ENCODE measurements at regions not wholly inside any gene's neighbourhood (a gene's known extent, or its start where the extent isn't known, plus 50 kb on each side); places are given as distances from the start of the nearest gene placed in this dataset.
"Not testable (repeated sequence)": the region's sequence is repeated elsewhere in the genome, so short reads cannot be mapped to it uniquely, and the experiment has no call there.

DNA sequence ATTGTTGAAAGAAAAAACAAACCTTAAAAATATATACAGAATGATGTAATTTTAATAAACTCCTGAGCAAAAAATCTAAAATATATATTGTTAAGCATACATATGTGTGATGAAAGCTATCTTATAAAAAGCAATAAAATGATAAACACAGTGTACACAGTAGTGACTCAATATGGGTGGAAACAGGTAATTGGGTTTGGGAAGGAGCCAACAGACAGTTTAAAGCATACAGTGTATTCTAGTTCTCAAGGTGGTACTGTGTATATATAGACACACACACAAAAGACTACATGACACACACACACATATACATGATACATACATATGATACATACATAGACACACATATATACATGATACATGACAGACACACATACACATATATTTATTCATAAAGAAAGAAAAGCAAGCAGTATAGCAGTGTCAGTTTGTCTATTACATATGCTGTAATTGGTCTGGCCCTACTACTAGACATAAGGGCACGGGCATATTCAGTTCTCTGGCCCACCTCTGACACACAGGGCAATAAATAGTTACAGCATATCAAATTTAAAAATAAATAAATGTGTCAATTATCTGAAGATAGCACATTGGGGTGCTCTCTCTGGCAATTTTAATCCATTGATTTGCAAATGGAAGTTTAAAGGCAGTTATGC lies 330.2 kb downstream of the S1PR1 start:
- no peak for DNase-seq (ENCODE audit: low read depth)

DNA sequence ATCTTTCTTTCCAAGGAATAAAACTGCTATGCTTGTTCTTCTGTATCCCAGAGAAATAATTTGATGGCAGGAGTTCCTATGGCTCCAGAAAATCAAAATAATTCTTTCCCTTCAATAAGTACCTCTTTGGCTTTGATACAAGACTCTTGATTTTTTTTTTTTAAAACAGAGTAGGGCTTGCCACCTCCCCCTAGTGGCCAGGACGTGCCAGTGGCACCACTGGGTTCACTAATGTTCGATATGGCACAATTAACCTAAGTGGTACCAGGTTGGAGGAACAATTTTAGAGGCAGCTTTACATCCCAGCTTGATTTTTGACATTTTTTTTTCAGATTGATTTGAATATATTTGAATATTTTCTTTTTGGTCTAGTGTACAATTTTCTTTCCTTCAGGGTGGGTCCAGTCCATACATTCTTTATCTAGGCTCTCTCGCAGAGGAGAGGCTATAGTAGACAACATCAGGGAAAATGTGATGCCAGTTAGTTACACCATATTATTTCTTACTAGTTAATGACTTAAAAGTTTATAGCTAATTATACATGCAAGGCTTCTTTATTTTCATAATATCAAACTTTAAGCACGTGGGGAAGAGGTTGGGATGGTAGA lies 330.9 kb downstream of the S1PR1 start:
- DNase-seq (ENCODE audit: low read depth), result peak; percentile 38

DNA sequence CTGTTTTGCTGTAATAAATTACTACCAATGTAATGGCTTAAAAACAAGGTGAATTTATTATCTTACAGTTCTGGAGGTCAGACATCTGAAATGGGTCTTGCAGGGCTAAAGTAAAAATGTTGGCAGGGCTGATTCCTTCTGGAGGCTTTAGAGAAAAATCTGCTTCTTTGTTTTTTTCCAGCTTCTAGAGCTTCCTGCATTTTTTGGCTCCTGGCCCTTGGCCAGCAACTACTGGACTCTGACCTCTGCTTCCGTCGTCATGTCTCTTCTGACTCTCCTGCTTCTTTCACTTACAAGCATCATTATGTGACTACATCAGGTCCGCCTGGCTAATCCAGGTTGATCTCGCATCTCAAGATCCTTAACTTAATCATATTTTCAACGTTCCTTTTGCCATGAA lies 350.9 kb downstream of the S1PR1 start:
- no peak for DNase-seq (ENCODE audit: low read depth)

DNA sequence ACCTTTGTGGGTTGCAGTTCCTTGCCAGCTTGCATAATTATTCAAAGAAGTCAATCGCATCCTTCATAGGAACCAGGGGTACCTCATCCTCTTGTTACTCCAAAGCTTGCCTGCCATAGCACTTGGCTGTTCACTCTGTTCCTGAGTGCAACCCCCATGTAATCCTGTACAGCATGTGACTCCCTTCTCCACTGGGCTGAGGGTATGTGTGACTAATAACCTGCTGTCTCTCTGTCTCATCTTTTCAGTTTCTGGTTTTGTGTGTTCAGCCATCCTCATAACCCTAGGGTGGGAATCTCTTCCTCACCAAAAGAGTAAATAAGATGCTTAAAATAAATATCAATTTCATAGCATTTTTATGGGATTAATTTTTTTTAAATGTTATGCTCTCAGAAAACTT lies 351.9 kb downstream of the S1PR1 start:
- no peak for DNase-seq (ENCODE audit: low read depth)

DNA sequence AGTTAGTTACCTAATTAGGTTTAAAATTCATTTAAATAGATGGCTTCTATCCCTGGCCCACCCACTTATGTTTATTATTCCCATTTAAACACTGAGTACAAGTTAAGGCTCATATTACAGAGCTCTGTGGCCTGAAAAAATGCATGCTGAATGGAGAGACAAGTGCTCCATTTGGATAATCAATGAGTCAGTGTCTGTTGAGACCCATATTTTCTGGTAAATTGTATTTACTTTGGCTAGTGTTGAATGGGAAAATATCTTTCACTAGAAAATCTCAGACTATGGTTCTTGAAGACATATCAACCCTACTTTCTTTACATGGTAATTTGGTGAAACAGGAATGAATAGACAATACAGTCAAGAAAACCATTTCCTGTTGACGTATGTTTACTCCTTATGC lies 356.0 kb downstream of the S1PR1 start:
- DNase-seq (ENCODE audit: low read depth), result no peak

DNA sequence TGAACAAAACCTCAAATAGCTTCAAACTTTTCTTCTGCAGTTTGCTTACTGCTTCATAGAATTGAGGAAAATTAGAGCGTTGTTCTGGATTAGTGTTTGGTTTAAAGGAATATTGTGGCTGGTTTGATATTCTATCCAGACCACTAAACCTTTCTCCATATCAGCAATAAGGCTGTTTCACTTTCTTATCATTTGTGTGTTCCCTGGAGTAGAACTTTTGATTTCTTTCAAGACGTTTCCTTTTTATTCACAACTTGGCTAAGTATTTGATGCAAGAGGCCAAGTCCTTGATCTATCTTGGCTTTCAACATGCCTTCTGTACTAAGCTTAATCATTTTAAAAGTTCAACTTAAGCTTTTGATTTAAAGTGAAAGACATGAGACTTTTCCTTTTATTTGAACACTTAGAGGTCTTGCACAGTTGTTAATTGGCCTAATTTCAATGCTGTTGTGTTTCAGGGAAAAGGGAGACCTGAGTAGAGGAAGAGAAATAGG lies 359.1 kb downstream of the S1PR1 start:
- no peak for DNase-seq (ENCODE audit: low read depth)

DNA sequence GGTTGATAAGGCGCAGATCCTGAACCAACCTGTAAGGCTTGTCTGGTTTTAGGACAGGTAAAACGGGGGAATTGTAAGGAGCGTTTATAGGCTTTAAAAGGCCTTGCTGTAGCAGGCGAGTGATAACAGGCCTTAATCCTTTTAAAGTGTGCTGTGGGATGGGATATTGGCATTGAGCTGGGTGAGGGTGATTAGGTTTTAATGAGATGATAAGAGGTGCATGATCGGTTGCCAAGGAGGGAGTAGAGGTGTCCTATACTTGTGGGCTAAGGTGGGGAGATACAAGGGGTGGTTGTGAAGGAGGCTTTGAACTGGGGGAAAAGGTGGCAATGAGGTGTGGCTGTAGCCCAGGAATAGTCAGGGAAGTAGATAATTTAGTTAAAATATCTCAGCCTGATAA lies 363.8 kb downstream of the S1PR1 start:
- not testable (repeated sequence) for DNase-seq (ENCODE audit: low read depth)

DNA sequence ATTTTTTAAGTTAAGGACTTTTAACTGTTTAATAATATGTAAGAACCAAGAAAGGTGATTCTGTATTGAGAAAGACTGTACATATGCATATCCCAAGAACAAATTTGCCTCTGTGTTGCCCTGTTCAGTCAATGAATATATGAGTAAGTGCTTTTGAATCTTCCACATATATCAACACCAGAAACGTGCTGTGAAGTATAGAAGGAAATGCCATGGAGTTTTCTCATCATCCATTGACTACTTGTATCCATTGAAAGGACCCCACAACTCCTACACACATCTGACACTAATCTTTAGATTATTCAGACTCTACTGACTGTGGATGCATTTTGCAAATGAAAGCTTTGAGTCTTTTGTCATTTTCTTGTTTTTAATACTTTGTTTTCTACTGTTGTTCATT lies 366.9 kb downstream of the S1PR1 start:
- DNase-seq (ENCODE audit: low read depth), result no peak

DNA sequence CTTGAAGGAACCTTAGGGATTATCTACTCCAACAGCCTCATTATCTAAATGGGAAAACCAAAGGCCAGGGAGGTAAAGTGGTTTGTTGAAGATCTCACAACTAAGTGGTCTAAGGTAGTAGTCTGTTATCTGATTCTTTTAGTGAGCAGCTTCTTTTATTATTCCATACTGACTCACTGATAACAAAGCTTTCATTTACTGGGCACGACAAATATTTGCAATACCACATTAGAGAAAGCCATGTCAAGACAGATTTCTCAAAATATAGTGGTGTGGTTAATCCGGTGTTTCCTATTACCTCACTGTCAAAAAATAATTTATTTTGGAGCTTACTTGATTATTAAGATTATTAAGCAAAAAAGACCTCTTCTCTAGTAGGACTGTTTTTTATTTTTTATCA lies 369.1 kb downstream of the S1PR1 start:
- no peak for DNase-seq (ENCODE audit: low read depth)

DNA sequence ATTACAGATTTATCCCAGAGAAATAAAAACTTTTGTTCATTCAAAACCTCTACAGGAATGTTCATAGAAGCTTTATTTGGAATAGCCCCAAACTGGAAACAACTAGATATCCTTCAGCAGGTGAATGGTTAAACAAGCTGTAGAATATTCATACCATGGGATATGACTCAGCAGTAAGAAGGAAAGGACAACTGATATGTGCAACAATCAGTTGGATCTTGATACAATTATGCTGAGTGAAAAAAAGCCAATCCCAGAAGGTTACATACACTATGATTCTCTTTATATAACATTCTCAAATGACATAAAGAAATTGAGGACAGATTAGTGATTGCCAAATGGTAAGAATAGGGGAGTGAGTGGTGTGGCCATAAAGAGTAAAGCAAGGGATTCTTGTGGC lies 376.7 kb downstream of the S1PR1 start:
- no peak for DNase-seq (ENCODE audit: low read depth)

DNA sequence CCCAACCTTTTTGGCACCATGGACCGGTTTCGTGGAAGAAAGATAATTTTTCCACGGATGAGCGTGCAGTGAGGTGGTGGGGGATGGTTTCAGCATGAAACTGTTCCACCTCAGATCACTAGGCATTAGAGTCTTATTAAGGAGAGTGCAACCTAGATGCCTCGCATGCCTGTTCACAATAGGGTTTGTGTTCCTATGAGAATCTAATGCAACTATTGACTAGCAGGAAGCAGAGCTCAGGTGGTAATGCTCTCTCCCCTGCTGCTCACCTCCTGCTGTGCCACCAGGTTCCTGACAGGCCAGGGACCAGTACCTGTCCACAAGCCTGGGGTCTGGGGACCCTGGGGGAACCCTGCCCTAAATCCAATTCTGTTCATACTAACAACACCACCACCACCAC lies 377.8 kb downstream of the OLFM3 start:
- no peak for DNase-seq (ENCODE audit: low read depth)

DNA sequence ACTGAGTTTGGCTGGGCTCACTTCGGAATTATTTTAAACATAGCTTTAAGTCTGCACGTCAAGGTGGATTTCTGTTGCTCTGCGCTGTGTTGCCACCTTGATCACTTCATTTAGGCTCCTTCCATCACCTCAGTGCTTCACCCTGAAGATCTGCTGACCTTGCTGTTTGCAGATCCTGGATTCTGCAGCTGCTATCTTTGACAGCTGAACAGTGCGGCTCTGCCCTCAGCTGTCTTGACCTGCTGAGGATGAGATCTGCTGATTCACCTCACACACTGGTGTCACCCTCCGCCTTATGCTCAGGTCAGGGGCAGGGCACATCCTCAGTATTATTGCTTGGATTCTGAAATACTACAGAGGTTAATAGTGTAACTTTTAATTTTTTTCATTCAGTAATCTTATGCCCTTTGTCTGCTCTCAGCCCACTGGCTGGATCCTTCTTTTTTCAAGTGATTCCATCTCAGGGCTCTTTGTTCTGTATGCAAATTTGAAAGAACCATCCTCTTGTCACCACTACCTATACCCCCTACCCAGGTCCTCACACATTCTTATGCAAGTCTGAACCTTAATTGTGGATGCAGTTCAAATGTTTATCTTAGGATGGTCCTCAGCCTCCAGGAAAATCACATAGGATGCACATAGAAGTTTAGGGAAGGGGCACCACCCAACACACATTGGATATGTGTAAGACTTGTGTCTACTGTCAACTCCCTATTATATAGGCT lies 364.0 kb downstream of the OLFM3 start:
- DNase-seq (ENCODE audit: low read depth), result no peak

DNA sequence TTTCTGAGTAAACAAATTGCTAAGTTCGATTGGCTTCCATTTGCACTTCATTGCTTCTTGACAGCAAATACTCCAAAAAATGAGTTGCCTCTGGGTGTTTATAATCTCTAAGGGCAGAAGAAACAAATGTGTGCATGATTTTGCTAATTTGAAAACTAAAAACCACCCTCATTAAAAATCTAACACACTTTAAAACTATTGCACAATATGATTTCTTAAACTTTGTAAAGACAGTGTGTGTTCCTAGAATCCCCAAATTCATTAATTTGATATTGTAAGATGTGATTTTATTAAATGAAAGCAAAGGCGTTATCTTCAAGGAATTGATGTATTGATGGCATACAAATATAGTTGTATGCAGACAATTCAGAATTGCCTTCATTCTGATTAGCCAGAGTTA lies 350.9 kb downstream of the OLFM3 start:
- no peak for DNase-seq (ENCODE audit: low read depth)

DNA sequence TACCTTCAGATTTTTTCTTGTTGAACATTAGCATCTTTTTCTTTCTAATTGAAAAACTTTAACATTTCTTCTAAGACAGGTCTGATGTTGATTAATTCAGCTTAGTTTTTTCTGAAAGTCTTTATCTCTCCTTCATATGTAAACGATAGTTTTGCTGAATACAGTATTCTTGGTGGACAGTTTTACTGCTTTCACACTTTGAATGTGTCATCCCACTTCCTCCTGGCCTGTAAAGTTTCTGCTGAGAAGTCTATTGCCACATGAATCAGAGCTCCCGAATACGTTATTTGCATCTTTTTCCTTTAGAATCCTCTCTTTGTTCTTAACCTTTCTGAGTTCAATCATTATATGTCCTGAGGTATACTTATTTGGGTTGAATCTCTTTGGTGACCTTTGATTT lies 344.2 kb downstream of the OLFM3 start:
- DNase-seq (ENCODE audit: low read depth), result no peak

DNA sequence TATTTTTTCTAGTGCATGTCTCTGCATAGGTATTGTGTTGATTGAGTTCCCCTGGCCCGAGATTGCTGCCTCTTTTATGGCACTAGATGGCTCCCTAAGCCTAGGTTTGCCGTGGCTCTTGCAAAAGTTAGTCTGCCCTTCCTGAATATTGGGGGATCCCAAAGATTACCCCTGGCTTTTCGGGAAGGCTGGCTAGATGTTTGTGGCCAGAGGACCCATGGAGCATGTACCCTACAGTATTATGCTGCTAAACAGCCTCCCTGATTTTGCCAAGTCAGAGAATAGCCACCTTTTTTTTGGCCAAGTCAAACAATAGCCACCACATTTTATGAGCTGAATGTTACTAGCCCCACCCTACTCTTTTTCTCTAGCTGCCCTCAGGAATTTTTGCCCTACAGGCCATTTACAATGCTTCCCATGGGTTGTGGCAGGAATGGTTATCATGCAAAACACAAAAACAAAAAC lies 343.2 kb downstream of the OLFM3 start:
- no peak for DNase-seq (ENCODE audit: low read depth)

DNA sequence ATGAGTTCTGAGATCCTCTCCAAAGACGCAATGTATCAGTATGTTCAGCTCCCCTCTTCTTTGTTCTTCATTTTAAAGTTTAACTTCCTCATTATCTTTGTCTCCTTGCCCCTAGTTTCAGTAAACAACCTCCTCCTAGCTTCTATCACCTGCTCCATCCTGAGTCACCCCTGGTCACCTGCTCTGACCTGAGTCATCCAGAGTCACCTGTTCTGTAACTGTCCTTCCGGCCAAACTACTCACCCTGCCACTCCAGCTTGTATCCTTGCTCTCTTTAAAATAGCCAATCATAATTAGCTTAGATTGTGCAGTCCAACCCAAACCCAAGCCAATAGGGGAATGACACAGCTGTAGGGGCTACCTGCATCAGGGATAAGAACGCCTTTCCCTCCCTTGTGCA lies 332.0 kb downstream of the OLFM3 start:
- no peak for DNase-seq (ENCODE audit: low read depth)

DNA sequence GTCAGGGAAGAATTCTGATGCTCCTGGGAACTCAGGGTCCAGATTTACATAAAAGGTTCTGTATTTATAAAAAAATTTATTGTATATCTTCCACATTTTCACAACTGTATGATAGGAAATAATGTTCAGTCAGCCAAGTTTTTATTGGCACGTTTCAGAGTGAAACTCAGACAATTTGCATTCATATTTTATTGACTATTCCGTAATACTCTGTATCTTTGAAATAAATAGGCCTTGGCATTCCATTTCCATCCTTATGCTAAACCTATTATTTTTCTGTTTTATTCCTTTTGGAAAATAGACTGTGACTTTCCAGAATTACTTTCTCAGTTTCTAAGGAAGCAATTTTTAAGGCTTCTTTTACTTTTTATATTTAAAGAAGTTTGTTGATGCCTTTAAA lies 329.0 kb downstream of the OLFM3 start:
- DNase-seq (ENCODE audit: low read depth), result no peak

DNA sequence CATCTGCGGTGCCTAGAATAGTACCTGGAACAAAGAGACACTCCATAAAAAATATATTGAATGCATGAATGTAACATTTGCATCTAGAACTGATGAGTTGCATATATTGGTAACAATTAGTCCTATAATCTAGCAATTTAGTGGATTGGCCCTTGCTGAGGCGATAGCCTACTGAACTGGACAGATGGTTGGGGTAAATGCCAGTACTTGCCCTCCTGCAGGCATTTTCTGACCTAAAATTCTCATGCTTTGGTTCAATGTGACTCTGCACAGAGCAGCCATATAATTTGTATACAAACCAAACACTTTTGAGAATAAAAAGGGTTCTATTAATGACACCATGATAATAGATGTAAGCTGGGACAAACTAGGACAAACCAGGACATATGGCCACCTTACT lies 313.6 kb downstream of the OLFM3 start:
- DNase-seq (ENCODE audit: low read depth), result no peak

DNA sequence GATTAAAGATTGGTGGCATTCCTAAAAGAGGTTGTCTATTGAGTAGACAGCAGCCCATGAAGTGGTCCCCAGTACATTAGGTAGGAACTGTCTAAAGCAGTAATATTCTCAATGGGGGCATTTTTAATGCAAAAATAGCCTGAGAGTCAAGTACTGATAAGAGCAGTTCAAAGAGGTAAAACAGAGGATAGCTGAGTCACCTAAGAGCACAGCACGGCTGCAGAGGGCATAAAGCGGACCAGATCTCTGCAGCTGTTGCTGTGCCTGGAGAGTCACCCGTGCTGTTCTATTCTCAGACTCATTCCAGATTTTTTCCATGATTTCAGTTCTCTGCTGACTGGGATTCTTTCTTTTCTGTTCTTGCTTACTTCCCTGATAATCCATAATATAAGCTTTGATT lies 313.2 kb downstream of the OLFM3 start:
- no peak for DNase-seq (ENCODE audit: low read depth)

DNA sequence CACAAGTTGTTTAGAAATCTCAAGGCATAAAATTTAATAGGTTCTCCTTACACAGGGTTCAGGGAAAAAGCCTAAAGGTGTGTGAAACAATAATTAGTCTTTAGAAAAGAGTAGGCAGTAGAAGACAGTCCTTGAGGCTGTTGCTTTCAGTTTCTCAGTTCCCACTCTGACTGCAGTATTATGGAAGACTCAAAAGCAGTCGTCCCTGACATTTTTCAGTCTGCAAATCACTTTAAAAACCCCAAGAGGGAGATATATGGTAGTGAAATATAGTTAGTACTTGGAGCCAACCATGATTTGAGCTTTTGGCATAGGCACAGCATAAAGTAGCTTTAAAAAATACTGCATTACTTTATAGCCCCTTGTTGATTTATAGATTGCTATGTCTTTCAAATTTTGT lies 299.7 kb downstream of the OLFM3 start:
- no peak for DNase-seq (ENCODE audit: low read depth)

DNA sequence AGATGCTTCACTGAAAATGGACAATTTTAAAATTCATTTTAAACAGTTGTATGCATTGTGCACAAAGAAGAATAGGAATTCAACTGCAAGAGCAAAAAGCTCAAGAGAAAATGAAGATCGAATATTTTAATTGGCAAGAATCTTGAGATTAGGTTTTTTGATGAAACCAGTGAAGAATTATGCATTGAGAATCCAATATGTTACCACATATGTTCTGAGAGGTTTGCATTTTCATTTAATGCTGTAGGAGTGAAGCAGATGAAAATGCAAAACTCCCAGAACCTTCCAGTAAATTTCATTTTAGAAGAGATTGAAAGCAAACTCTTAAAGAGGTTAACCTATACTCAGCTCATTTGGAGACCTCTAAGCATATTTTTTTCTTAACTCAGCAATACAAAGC lies 298.0 kb downstream of the OLFM3 start:
- no peak for DNase-seq (ENCODE audit: low read depth)

DNA sequence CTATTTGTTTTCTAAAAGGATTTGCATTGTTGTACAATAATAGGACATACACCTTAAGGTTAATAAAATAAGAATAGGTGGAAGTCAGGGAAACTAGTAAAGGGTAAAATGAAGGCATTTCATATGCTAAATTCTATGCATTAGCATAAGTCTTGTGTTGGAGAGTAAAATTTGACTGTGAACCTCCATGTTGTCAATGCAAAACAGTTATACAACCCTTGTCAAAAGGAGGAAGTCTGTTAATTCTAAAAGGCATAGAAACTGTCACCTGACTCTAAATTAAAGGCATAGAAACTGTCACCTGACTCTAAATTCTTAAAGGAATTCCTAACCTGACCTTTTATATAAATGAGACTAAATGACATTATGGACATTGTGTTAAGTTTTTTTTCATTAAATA lies 291.8 kb downstream of the OLFM3 start:
- no peak for DNase-seq (ENCODE audit: low read depth)

DNA sequence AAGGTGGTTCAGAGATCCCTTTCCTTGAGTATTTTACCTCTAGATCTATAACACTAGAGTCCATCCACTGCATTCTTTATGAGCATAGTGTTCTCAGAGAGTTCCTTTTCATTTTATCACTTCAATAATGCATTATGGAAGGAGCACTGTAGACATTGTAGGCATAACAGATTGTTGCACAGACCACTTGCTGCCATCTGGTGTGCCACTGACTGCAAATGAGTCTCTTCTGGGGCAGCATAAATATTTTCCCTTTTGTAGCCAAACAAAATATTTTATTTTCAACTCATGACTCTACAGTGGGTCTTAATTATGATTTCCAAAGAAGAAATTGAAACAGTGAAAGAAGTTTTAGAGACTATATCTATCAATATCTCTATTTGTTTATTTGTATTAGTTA lies 290.4 kb downstream of the OLFM3 start:
- no peak for DNase-seq (ENCODE audit: low read depth)
